Fibroblast of mammary gland (primary cell): ENCODE measurements at regions not wholly inside any gene's neighbourhood (a gene's known extent, or its start where the extent isn't known, plus 50 kb on each side); places are given as distances from the start of the nearest gene placed in this dataset.
"Not testable (repeated sequence)": the region's sequence is repeated elsewhere in the genome, so short reads cannot be mapped to it uniquely, and the experiment has no call there.

ENCODE experiments used
- DNase-seq: peaks from one replicate; pipeline ENCODE4 v3.0.0-alpha.2; 2010; ENCODE audit warnings: low read depth
- H3K4me3 ChIP-seq: 2 replicates; pipeline ENCODE4 v1.5.1; 2011; ENCODE audit warnings: low read depth, mild to moderate bottlenecking, low read length, moderate library complexity; ENCODE audit not compliant: control insufficient read depth
- CTCF ChIP-seq: conservative IDR thresholded peaks from 2 replicates; pipeline ENCODE4 v1.5.1; 2011; ENCODE audit warnings: low read depth, low read length, inconsistent platforms; ENCODE audit not compliant: control insufficient read depth, insufficient read depth

- DNase-seq, result peak; percentile 65
- TF ChIP-seq CTCF, result peak; percentile 71
These were observed 104.5 kb upstream of the FMN2 start for GRCh38 chr1:239987103-239987745.

GRCh38 chr1:239989990-239990389, 101.7 kb upstream of the FMN2 start:
- H3K4me3 ChIP-seq, result no peak overlapping the region
- DNase-seq, result no peak
- TF ChIP-seq CTCF, result no peak

More at GRCh38 chr1:239987103-239987745, 104.5 kb upstream of the FMN2 start:
- no peak overlapping the region for H3K4me3 ChIP-seq

GRCh38 chr1:239992566-239992965, 99.1 kb upstream of the FMN2 start:
- H3K4me3 ChIP-seq, DNase-seq: not testable (repeated sequence)

- TF ChIP-seq CTCF, result no peak
- no peak overlapping the region for H3K4me3 ChIP-seq
- no peak for DNase-seq
These were observed 98.3 kb upstream of the FMN2 start for GRCh38 chr1:239993366-239993765.

GRCh38 chr1:239995281-239995680, 96.4 kb upstream of the FMN2 start:
- DNase-seq, result no peak
- TF ChIP-seq CTCF, result no peak
- H3K4me3 ChIP-seq, result no peak overlapping the region

GRCh38 chr1:239997160-239997514, 94.5 kb upstream of the FMN2 start:
- no peak for TF ChIP-seq CTCF
- no peak overlapping the region for H3K4me3 ChIP-seq
- no peak for DNase-seq

GRCh38 chr1:239997515-239998311, 94.0 kb upstream of the FMN2 start:
- no peak for TF ChIP-seq CTCF
- DNase-seq, result no peak
- H3K4me3 ChIP-seq, result no peak overlapping the region
